ENCODE measurements at regions not wholly inside any gene's neighbourhood (a gene's known extent, or its start where the extent isn't known, plus 50 kb on each side); places are given as distances from the start of the nearest gene placed in this dataset.
"Not testable (repeated sequence)": the region's sequence is repeated elsewhere in the genome, so short reads cannot be mapped to it uniquely, and the experiment has no call there.

- no peaks in the 10 kb centered on the region for H3K27me3 ChIP-seq (ENCODE audit: low read depth)
- H3K4me3 ChIP-seq = no peak overlapping the region
- H3K4me1 ChIP-seq = no peaks in the 10 kb centered on the region
- no peak for ATAC-seq
- no peaks in the 10 kb centered on the region for H3K36me3 ChIP-seq
- H3K9me3 ChIP-seq = no peaks in the 10 kb centered on the region
- intact Hi-C loops (cut with DNase I) = no loop called here
- no peak for DNase-seq
- TF ChIP-seq CTCF (IDR thresholded peaks at IDR 0.05) = no peak
- H3K27ac ChIP-seq = no peak overlapping the region
These were observed 1755.7 kb upstream of the SEL1L start for GRCh38 chr14:83289390-83289789.

DNA sequence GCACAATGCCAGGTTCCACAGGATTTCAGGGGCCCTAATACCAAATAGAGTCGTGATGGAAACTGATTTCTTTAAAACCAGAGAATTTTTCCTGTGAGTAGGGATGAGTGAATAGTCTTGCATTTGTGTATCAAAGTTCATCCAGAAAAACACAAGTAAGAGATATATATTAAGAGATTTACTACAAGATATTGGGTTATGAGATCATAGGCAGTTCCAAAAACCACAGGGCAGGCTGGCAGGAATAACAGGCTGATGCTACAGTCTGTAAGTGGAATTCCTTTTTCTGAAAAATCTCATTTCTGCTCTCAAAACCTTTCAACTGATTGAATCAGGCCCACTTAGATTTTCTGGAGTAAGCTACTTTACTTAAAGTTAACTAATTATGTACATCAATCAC is 1756.2 kb upstream of the SEL1L start:
- no peak for DNase-seq
- Histone ChIP-seq H3K27me3 (ENCODE audit: low read depth) (no peaks in the 10 kb centered on the region), H3K27ac (no peak overlapping the region), H3K4me1 (no peaks in the 10 kb centered on the region), H3K9me3 (no peaks in the 10 kb centered on the region), H3K36me3 (no peaks in the 10 kb centered on the region), H3K4me3 (no peak overlapping the region)
- no peak for ATAC-seq
- no peak for TF ChIP-seq CTCF (IDR thresholded peaks at IDR 0.05)
- intact Hi-C loops (cut with DNase I) = no loop called here

GRCh38 chr14:83290447-83290846 is 1756.8 kb upstream of the SEL1L start:
- ATAC-seq (no peak), DNase-seq (no peak)
- Histone ChIP-seq H3K27ac (no peak overlapping the region), H3K27me3 (ENCODE audit: low read depth) (no peaks in the 10 kb centered on the region), H3K4me1 (no peaks in the 10 kb centered on the region), H3K36me3 (no peaks in the 10 kb centered on the region), H3K9me3 (no peaks in the 10 kb centered on the region), H3K4me3 (no peak overlapping the region)
- TF ChIP-seq CTCF (IDR thresholded peaks at IDR 0.05) = no peak
- intact Hi-C loops (cut with DNase I) = no loop called here

GRCh38 chr14:83291714-83292113 is 1758.1 kb upstream of the SEL1L start:
- H3K27ac ChIP-seq = no peak overlapping the region
- intact Hi-C loops (cut with DNase I) = no loop called here
- H3K36me3 ChIP-seq = no peaks in the 10 kb centered on the region
- no peak overlapping the region for H3K4me3 ChIP-seq
- H3K9me3 ChIP-seq = no peaks in the 10 kb centered on the region
- no peak for DNase-seq
- no peaks in the 10 kb centered on the region for H3K27me3 ChIP-seq (ENCODE audit: low read depth)
- H3K4me1 ChIP-seq = no peaks in the 10 kb centered on the region
- no peak for TF ChIP-seq CTCF (IDR thresholded peaks at IDR 0.05)
- no peak for ATAC-seq

GRCh38 chr14:83294941-83295340 is 1761.3 kb upstream of the SEL1L start:
- TF ChIP-seq CTCF (IDR thresholded peaks at IDR 0.05) = no peak
- H3K9me3 ChIP-seq = no peaks in the 10 kb centered on the region
- ATAC-seq = no peak
- H3K27ac ChIP-seq = no peak overlapping the region
- H3K27me3 ChIP-seq (ENCODE audit: low read depth) = no peaks in the 10 kb centered on the region
- no peaks in the 10 kb centered on the region for H3K4me1 ChIP-seq
- H3K4me3 ChIP-seq = no peak overlapping the region
- intact Hi-C loops (cut with DNase I) = no loop called here
- H3K36me3 ChIP-seq = no peaks in the 10 kb centered on the region
- no peak for DNase-seq

DNA sequence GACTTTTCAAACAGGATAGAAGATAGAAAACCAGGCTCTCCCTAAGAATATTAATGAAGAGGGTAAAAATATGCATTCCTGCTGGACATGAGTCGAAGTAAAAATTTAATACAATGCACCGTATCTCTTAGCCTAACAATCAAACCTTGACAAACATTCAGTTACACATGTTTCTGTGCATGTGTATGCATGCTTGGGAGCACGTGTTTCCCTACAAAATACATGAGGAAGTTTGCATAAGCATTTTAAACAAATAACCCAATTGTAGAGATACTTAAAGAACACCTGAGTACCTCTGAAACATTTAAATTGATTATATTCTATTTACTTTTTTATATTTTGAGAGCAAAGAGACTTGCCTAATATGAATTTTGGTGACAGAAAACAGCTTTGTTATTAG is 1763.7 kb upstream of the SEL1L start:
- intact Hi-C loops (cut with DNase I) = no loop called here
- Histone ChIP-seq H3K9me3 (no peaks in the 10 kb centered on the region), H3K27me3 (ENCODE audit: low read depth) (no peaks in the 10 kb centered on the region), H3K4me1 (no peaks in the 10 kb centered on the region), H3K36me3 (no peaks in the 10 kb centered on the region), H3K27ac (no peak overlapping the region), H3K4me3 (no peak overlapping the region)
- no peak for TF ChIP-seq CTCF (IDR thresholded peaks at IDR 0.05)
- DNase-seq (no peak), ATAC-seq (no peak)

GRCh38 chr14:83298016-83298415 is 1764.4 kb upstream of the SEL1L start:
- H3K27me3 ChIP-seq (ENCODE audit: low read depth); H3K36me3 ChIP-seq; H3K4me3 ChIP-seq; H3K9me3 ChIP-seq; H3K27ac ChIP-seq; ATAC-seq; H3K4me1 ChIP-seq; intact Hi-C loops (cut with DNase I); DNase-seq: not testable (repeated sequence)
